ENCODE measurements at regions not wholly inside any gene's neighbourhood (a gene's known extent, or its start where the extent isn't known, plus 50 kb on each side); places are given as distances from the start of the nearest gene placed in this dataset.

DNA sequence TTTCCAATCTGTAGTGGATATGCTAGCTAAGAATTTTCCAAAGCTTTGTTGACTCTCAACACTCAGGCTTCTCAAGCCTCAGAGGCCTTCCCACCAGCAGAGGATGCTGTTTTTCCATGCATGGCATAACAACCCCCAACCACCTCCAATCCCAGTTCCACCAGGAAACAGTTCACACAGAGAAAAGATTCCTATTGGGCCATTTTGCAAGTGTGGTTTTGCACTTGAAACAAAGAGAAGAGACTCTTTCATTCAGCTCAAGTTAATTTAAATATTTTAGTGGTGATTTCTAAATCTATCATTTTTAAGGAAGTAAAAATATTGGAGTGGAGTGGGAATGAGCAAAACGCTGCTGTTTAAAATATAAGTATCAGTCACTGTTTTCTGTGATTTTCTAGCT is 105.6 kb upstream of the COL1A2 start (continued):
- TF ChIP-seq SIN3A (conservative IDR thresholded peaks at IDR 0.05 in 1 of 2, IDR thresholded peaks at IDR 0.05 in 1 of 2; ENCODE audit: low read depth in 1 of 2, low read length in 2 of 2) (0 out of 4 replicates have a peak, but pooled peaks of 1 of the 2 experiments have one; percentile 31), NANOG (IDR thresholded peaks at IDR 0.05; ENCODE audit: insufficient read depth, low read depth, low read length, poor library complexity, severe bottlenecking) (no peak), CHD2 (IDR thresholded peaks at IDR 0.05; ENCODE audit: low read length) (no peak), RAD21 (IDR thresholded peaks at IDR 0.05 in 1 of 2, conservative IDR thresholded peaks at IDR 0.05 in 1 of 2; ENCODE audit: low read depth in 2 of 2, low read length in 2 of 2) (peak; percentile 100), SRF (IDR thresholded peaks at IDR 0.05; ENCODE audit: low read depth, low read length) (no peak), KDM1A (IDR thresholded peaks at IDR 0.05; ENCODE audit: borderline replicate concordance, low read length) (no peak), TAF7 (optimal IDR thresholded peaks at IDR 0.05; ENCODE audit: borderline replicate concordance, low read depth, low read length) (no peak), ZNF274 (IDR thresholded peaks at IDR 0.05; ENCODE audit: borderline replicate concordance, extremely low read depth, low read length) (no peak), BRCA1 (IDR thresholded peaks at IDR 0.05; ENCODE audit: low read depth, low read length) (no peak), RBBP5 (IDR thresholded peaks at IDR 0.05; ENCODE audit: borderline replicate concordance, low read depth, low read length) (no peak)
- TF ChIP-seq, protein P1, sequence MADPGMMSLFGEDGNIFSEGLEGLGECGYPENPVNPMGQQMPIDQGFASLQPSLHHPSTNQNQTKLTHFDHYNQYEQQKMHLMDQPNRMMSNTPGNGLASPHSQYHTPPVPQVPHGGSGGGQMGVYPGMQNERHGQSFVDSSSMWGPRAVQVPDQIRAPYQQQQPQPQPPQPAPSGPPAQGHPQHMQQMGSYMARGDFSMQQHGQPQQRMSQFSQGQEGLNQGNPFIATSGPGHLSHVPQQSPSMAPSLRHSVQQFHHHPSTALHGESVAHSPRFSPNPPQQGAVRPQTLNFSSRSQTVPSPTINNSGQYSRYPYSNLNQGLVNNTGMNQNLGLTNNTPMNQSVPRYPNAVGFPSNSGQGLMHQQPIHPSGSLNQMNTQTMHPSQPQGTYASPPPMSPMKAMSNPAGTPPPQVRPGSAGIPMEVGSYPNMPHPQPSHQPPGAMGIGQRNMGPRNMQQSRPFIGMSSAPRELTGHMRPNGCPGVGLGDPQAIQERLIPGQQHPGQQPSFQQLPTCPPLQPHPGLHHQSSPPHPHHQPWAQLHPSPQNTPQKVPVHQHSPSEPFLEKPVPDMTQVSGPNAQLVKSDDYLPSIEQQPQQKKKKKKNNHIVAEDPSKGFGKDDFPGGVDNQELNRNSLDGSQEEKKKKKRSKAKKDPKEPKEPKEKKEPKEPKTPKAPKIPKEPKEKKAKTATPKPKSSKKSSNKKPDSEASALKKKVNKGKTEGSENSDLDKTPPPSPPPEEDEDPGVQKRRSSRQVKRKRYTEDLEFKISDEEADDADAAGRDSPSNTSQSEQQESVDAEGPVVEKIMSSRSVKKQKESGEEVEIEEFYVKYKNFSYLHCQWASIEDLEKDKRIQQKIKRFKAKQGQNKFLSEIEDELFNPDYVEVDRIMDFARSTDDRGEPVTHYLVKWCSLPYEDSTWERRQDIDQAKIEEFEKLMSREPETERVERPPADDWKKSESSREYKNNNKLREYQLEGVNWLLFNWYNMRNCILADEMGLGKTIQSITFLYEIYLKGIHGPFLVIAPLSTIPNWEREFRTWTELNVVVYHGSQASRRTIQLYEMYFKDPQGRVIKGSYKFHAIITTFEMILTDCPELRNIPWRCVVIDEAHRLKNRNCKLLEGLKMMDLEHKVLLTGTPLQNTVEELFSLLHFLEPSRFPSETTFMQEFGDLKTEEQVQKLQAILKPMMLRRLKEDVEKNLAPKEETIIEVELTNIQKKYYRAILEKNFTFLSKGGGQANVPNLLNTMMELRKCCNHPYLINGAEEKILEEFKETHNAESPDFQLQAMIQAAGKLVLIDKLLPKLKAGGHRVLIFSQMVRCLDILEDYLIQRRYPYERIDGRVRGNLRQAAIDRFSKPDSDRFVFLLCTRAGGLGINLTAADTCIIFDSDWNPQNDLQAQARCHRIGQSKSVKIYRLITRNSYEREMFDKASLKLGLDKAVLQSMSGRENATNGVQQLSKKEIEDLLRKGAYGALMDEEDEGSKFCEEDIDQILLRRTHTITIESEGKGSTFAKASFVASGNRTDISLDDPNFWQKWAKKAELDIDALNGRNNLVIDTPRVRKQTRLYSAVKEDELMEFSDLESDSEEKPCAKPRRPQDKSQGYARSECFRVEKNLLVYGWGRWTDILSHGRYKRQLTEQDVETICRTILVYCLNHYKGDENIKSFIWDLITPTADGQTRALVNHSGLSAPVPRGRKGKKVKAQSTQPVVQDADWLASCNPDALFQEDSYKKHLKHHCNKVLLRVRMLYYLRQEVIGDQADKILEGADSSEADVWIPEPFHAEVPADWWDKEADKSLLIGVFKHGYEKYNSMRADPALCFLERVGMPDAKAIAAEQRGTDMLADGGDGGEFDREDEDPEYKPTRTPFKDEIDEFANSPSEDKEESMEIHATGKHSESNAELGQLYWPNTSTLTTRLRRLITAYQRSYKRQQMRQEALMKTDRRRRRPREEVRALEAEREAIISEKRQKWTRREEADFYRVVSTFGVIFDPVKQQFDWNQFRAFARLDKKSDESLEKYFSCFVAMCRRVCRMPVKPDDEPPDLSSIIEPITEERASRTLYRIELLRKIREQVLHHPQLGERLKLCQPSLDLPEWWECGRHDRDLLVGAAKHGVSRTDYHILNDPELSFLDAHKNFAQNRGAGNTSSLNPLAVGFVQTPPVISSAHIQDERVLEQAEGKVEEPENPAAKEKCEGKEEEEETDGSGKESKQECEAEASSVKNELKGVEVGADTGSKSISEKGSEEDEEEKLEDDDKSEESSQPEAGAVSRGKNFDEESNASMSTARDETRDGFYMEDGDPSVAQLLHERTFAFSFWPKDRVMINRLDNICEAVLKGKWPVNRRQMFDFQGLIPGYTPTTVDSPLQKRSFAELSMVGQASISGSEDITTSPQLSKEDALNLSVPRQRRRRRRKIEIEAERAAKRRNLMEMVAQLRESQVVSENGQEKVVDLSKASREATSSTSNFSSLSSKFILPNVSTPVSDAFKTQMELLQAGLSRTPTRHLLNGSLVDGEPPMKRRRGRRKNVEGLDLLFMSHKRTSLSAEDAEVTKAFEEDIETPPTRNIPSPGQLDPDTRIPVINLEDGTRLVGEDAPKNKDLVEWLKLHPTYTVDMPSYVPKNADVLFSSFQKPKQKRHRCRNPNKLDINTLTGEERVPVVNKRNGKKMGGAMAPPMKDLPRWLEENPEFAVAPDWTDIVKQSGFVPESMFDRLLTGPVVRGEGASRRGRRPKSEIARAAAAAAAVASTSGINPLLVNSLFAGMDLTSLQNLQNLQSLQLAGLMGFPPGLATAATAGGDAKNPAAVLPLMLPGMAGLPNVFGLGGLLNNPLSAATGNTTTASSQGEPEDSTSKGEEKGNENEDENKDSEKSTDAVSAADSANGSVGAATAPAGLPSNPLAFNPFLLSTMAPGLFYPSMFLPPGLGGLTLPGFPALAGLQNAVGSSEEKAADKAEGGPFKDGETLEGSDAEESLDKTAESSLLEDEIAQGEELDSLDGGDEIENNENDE (IDR thresholded peaks at IDR 0.05; ENCODE audit: insufficient replicate concordance, low read length): no peak

All from H1 (cell line).